ENCODE measurements at regions not wholly inside any gene's neighbourhood (a gene's known extent, or its start where the extent isn't known, plus 50 kb on each side); places are given as distances from the start of the nearest gene placed in this dataset.

- TF ChIP-seq SPI1 (IDR thresholded peaks at IDR 0.05; ENCODE audit: low read depth, low read length): no peak
- no peak for TF ChIP-seq POLR2AphosphoS5 (IDR thresholded peaks at IDR 0.05; ENCODE audit: low read depth, low read length)
- TF ChIP-seq POLR2A (IDR thresholded peaks at IDR 0.05; ENCODE audit: low read depth, low read length): no peak
- TF ChIP-seq TAF1 (IDR thresholded peaks at IDR 0.05; ENCODE audit: low read depth, low read length): no peak
Observed at GRCh38 chr2:219851801-219852481, 224.5 kb downstream of the SLC4A3 start.
